Testis (tissue), 2 donors: ENCODE measurements at regions not wholly inside any gene's neighbourhood (a gene's known extent, or its start where the extent isn't known, plus 50 kb on each side); places are given as distances from the start of the nearest gene placed in this dataset.
"Not testable (repeated sequence)": the region's sequence is repeated elsewhere in the genome, so short reads cannot be mapped to it uniquely, and the experiment has no call there.

Experiments
- DNase-seq: peaks from one replicate; pipeline ENCODE4 v3.0.0-alpha.2; 2019
- H3K27ac ChIP-seq, 2 donors: fragments of 200-600 bp; sonication (generic); one replicate each; pipeline ENCODE4 v1.5.1; 2019
- H3K27me3 ChIP-seq: fragments of 200-600 bp; sonication (generic); one replicate; pipeline ENCODE4 v1.5.1; 2019
- H3K36me3 ChIP-seq: fragments of 200-600 bp; sonication (generic); one replicate; pipeline ENCODE4 v1.5.1; 2017; ENCODE audit warnings: low read depth; ENCODE audit errors: missing control alignments
- H3K4me1 ChIP-seq: fragments of 200-600 bp; sonication (generic); one replicate; pipeline ENCODE4 v1.5.1; 2019
- H3K4me3 ChIP-seq, 2 donors: fragments of 200-600 bp; sonication (generic); one replicate each; pipeline ENCODE4 v1.5.1; 2017 to 2019
- H3K9me3 ChIP-seq: fragments of 200-600 bp; sonication (generic); one replicate; pipeline ENCODE4 v1.5.1; 2017
- CTCF ChIP-seq, 3 experiments: fragments of 450-650 bp in 2 of 3; fragments of 200-600 bp in 1 of 3; sonication (generic) in 1 of 3; IDR thresholded peaks; one replicate each; pipeline ENCODE4 v1.5.1; 2016 to 2019; ENCODE audit warnings: antibody characterized with exemption in 3 of 3, mild to moderate bottlenecking in 2 of 3, moderate library complexity in 1 of 3
- POLR2A ChIP-seq: fragments of 450-650 bp; IDR thresholded peaks from one replicate; pipeline ENCODE4 v1.6.1; 2017; ENCODE audit warnings: antibody characterized with exemption, mild to moderate bottlenecking, moderate library complexity
- WGBS, 2 donors: methylation state at CpG; one replicate each; pipeline ENCODE4 v1.1.5; 2018; 5-methylcytosine and 5-hydroxymethylcytosine counted together
- intact Hi-C: fragments of 100-400 bp; cut with DNase I; formaldehyde crosslinking; loops from one replicate; pipeline ENCODE4 v1.15.1; 2023; ENCODE audit warnings: low total_unique reads

- H3K27me3 ChIP-seq: no peaks in the 10 kb centered on the region
- no peaks in the 10 kb centered on the region for H3K4me1 ChIP-seq
- H3K4me3 ChIP-seq: no peak overlapping the region
- no peaks in the 10 kb centered on the region for H3K36me3 ChIP-seq
- no peaks in the 10 kb centered on the region for H3K9me3 ChIP-seq
- intact Hi-C loops: no loop called here
- no peak for DNase-seq
- H3K27ac ChIP-seq: no peak overlapping the region
- TF ChIP-seq POLR2A: no peak
- no peak for TF ChIP-seq CTCF (IDR thresholded peaks at IDR 0.05)
These were observed 195.1 kb upstream of the SLC38A2 start for GRCh38 chr12:46567667-46568066.

- no peak overlapping the region for H3K27ac ChIP-seq
- intact Hi-C loops: no loop called here
- no peak for DNase-seq
These were observed 190.2 kb upstream of the SLC38A2 start for GRCh38 chr12:46562625-46563225.

GRCh38 chr12:46561769-46562624 is 189.4 kb upstream of the SLC38A2 start:
- H3K36me3 ChIP-seq, H3K4me1 ChIP-seq, intact Hi-C loops, H3K4me3 ChIP-seq, DNase-seq, H3K9me3 ChIP-seq, H3K27me3 ChIP-seq, H3K27ac ChIP-seq: not testable (repeated sequence)
- WGBS, 2 donors: 88 to 89% methylated on average over 7 of the region's 7 CpGs

More at GRCh38 chr12:46562625-46563225, 190.2 kb upstream of the SLC38A2 start:
- H3K36me3 ChIP-seq: no peaks in the 10 kb centered on the region
- H3K4me3 ChIP-seq: no peak overlapping the region
- WGBS, 2 donors: 83 to 85% methylated on average over 5 of the region's 5 CpGs
- H3K9me3 ChIP-seq: no peaks in the 10 kb centered on the region
- no peak for TF ChIP-seq POLR2A
- no peaks in the 10 kb centered on the region for H3K27me3 ChIP-seq
- peaks cover 5% of the 10 kb centered on the region for H3K4me1 ChIP-seq

- Histone ChIP-seq H3K27me3 (no peaks in the 10 kb centered on the region), H3K9me3 (no peaks in the 10 kb centered on the region), H3K36me3 (no peaks in the 10 kb centered on the region), H3K27ac (no peak overlapping the region), H3K4me3 (no peak overlapping the region), H3K4me1 (peaks cover 17% of the 10 kb centered on the region)
- WGBS, 2 donors: 93 to 100% methylated on average over 1 of the region's 1 CpG
- no peak for DNase-seq
- TF ChIP-seq POLR2A (no peak), CTCF (IDR thresholded peaks at IDR 0.05) (no peak)
- intact Hi-C loops: no loop called here
These were observed 188.3 kb upstream of the SLC38A2 start for GRCh38 chr12:46560874-46561273.

GRCh38 chr12:46560089-46560488 is 187.5 kb upstream of the SLC38A2 start:
- 91 to 94% methylated on average over 2 of the region's 2 CpGs for WGBS, 2 donors
- DNase-seq: no peak
- no peaks in the 10 kb centered on the region for H3K27me3 ChIP-seq
- H3K4me1 ChIP-seq: peaks cover 22% of the 10 kb centered on the region
- H3K36me3 ChIP-seq: no peaks in the 10 kb centered on the region
- H3K4me3 ChIP-seq: no peak overlapping the region
- H3K27ac ChIP-seq: no peak overlapping the region
- TF ChIP-seq POLR2A (no peak), CTCF (IDR thresholded peaks at IDR 0.05) (no peak)
- intact Hi-C loops: no loop called here
- no peaks in the 10 kb centered on the region for H3K9me3 ChIP-seq

- no peaks in the 10 kb centered on the region for H3K27me3 ChIP-seq
- peaks cover 22% of the 10 kb centered on the region for H3K4me1 ChIP-seq
- H3K36me3 ChIP-seq: no peaks in the 10 kb centered on the region
- no peak overlapping the region for H3K27ac ChIP-seq
- no peaks in the 10 kb centered on the region for H3K9me3 ChIP-seq
- no peak for DNase-seq
- no peak for TF ChIP-seq POLR2A
- no peak for TF ChIP-seq CTCF (IDR thresholded peaks at IDR 0.05)
- WGBS, 2 donors: 60 to 63% methylated on average over 5 of the region's 5 CpGs
- intact Hi-C loops: no loop called here
- no peak overlapping the region for H3K4me3 ChIP-seq
These were observed 186.7 kb upstream of the SLC38A2 start for GRCh38 chr12:46559311-46559710.
